Right cardiac atrium (tissue), 5 donors: ENCODE measurements at regions not wholly inside any gene's neighbourhood (a gene's known extent, or its start where the extent isn't known, plus 50 kb on each side); places are given as distances from the start of the nearest gene placed in this dataset.
A peak's percentile ranks its signal among the peaks of the same experiment; 100 is the strongest.

Experiments used
- ATAC-seq, 2 donors: fragments of 200-7000 bp; cut with Tn5 transposase; one replicate each; pipeline versions ENCODE4 v1.8.0 to v1.9.1; 2020; ENCODE audit warnings: moderate library complexity in 2 of 2, mild to moderate bottlenecking in 1 of 2
- DNase-seq, 3 donors: peaks; one replicate each; pipeline ENCODE4 v3.0.0-alpha.2; 2020
- H3K27ac ChIP-seq: one replicate; pipeline ENCODE4 v1.5.1; 2013; ENCODE audit warnings: mild to moderate bottlenecking, low read length, control low read depth, moderate library complexity
- H3K27me3 ChIP-seq: one replicate; pipeline ENCODE4 v1.6.1; 2013; ENCODE audit not compliant: control insufficient read depth, insufficient read depth
- H3K4me1 ChIP-seq: one replicate; pipeline ENCODE4 v1.6.1; 2013; ENCODE audit warnings: low read length; ENCODE audit not compliant: control insufficient read depth, insufficient read depth
- H3K4me3 ChIP-seq: one replicate; pipeline ENCODE4 v1.5.1; 2013; ENCODE audit warnings: low read length, control low read depth
- H3K9me3 ChIP-seq: one replicate; pipeline ENCODE4 v1.6.1; 2013; ENCODE audit warnings: low read length; ENCODE audit not compliant: control insufficient read depth
- WGBS: extraction: QIAGEN DNeasy Blood & Tissue Kit; methylation state at CpG from one replicate; pipeline ENCODE4 v1.1.7; 2013; 5-methylcytosine and 5-hydroxymethylcytosine counted together
- intact Hi-C, 4 donors: fragments of 100-400 bp; cut with DNase I; formaldehyde crosslinking; loops; one replicate each; pipeline versions ENCODE4 v1.11.0 to v1.14.0; 2022 to 2023
- donor health status: healthy with polysubstance abuse.
- donor health status: DM: no; HTN: yes; CAD: no.
- donor health status: DM: no; HTN: no; CAD: no.
- donor health status: DM: no; HTN: yes; CAD: no; lungs with severe emphysema.
- donor health status: DM: yes; HTN: yes; CAD: no.

- Histone ChIP-seq H3K9me3 (no peaks in the 10 kb centered on the region), H3K4me1 (no peaks in the 10 kb centered on the region), H3K27ac (peak overlapping the region; percentile 87), H3K27me3 (no peaks in the 10 kb centered on the region), H3K4me3 (peak overlapping the region; percentile 69)
- DNase-seq: peak; percentile 61 to 77 (median 62)
- 1% methylated on average over 49 of the region's 49 CpGs for WGBS
- intact Hi-C loops: no loop called here
- ATAC-seq: peak; percentile 90 to 96
Observed at GRCh38 chr6:26240157-26241032, 124.6 kb upstream of the BTN3A2 start.

- H3K4me1 ChIP-seq: no peaks in the 10 kb centered on the region
- DNase-seq (no peak), ATAC-seq (peak in 1 of 2 donors; percentile 39)
- H3K27ac ChIP-seq: no peak overlapping the region
- no peaks in the 10 kb centered on the region for H3K9me3 ChIP-seq
- intact Hi-C loops: no loop called here
- H3K4me3 ChIP-seq: peak overlapping the region; percentile 69
- no peaks in the 10 kb centered on the region for H3K27me3 ChIP-seq
- WGBS: 33% methylated on average over 38 of the region's 38 CpGs
Observed at GRCh38 chr6:26241033-26241895, 123.7 kb upstream of the BTN3A2 start.

GRCh38 chr6:26243132-26243531 is 121.9 kb upstream of the BTN3A2 start:
- Histone ChIP-seq H3K4me3 (no peak overlapping the region), H3K27ac (no peak overlapping the region), H3K4me1 (no peaks in the 10 kb centered on the region), H3K9me3 (no peaks in the 10 kb centered on the region), H3K27me3 (no peaks in the 10 kb centered on the region)
- DNase-seq (no peak), ATAC-seq (no peak)
- intact Hi-C loops: no loop called here
- 91% methylated on average over 2 of the region's 2 CpGs for WGBS

GRCh38 chr6:26243752-26244151 is 121.2 kb upstream of the BTN3A2 start:
- Histone ChIP-seq H3K27me3 (no peaks in the 10 kb centered on the region), H3K27ac (no peak overlapping the region), H3K9me3 (no peaks in the 10 kb centered on the region), H3K4me1 (no peaks in the 10 kb centered on the region), H3K4me3 (no peak overlapping the region)
- no peak for ATAC-seq
- no peak for DNase-seq
- intact Hi-C loops: no loop called here
- 78% methylated on average over 2 of the region's 2 CpGs for WGBS

GRCh38 chr6:26246058-26246457 is 118.9 kb upstream of the BTN3A2 start:
- ATAC-seq (no peak), DNase-seq (no peak)
- Histone ChIP-seq H3K4me1 (no peaks in the 10 kb centered on the region), H3K9me3 (no peaks in the 10 kb centered on the region), H3K27me3 (no peaks in the 10 kb centered on the region), H3K27ac (no peak overlapping the region), H3K4me3 (no peak overlapping the region)
- WGBS: 94% methylated on average over 7 of the region's 7 CpGs
- intact Hi-C loops: no loop called here

- WGBS: 98% methylated on average over 28 of the region's 28 CpGs
- H3K27ac ChIP-seq: no peak overlapping the region
- no peak overlapping the region for H3K4me3 ChIP-seq
- ATAC-seq (no peak), DNase-seq (peak in 1 of 3 donors; percentile 14)
- no peaks in the 10 kb centered on the region for H3K4me1 ChIP-seq
- no peaks in the 10 kb centered on the region for H3K9me3 ChIP-seq
- H3K27me3 ChIP-seq: no peaks in the 10 kb centered on the region
- intact Hi-C loops: no loop called here
Observed at GRCh38 chr6:26246553-26246952, 118.4 kb upstream of the BTN3A2 start.

GRCh38 chr6:26249707-26249956 is 115.4 kb upstream of the BTN3A2 start:
- DNase-seq (no peak), ATAC-seq (peak; percentile 8 to 49)
- Histone ChIP-seq H3K27me3 (no peaks in the 10 kb centered on the region), H3K27ac (peak overlapping the region; percentile 4), H3K4me1 (no peaks in the 10 kb centered on the region), H3K4me3 (peak overlapping the region; percentile 64), H3K9me3 (no peaks in the 10 kb centered on the region)
- intact Hi-C loops: no loop called here
- 1% methylated on average over 13 of the region's 13 CpGs for WGBS

- Histone ChIP-seq H3K4me3 (peak overlapping the region; percentile 64), H3K27ac (peak overlapping the region; percentile 4), H3K4me1 (no peaks in the 10 kb centered on the region), H3K9me3 (no peaks in the 10 kb centered on the region), H3K27me3 (no peaks in the 10 kb centered on the region)
- intact Hi-C loops: no loop called here
- DNase-seq (peak; percentile 33 to 71 (median 68)), ATAC-seq (peak; percentile 59 to 76)
- under 1% methylated on average over 43 of the region's 43 CpGs for WGBS
Observed at GRCh38 chr6:26249957-26250697, 114.9 kb upstream of the BTN3A2 start.

- peak; percentile 22 to 41 for ATAC-seq
- Histone ChIP-seq H3K4me3 (peak overlapping the region; percentile 64), H3K27me3 (no peaks in the 10 kb centered on the region), H3K27ac (no peak overlapping the region), H3K9me3 (no peaks in the 10 kb centered on the region), H3K4me1 (no peaks in the 10 kb centered on the region)
- no peak for DNase-seq
- intact Hi-C loops: no loop called here
- WGBS: 1% methylated on average over 9 of the region's 9 CpGs
Observed at GRCh38 chr6:26250698-26251044, 114.3 kb upstream of the BTN3A2 start.

- intact Hi-C loops: no loop called here
- DNase-seq: peak; percentile 38 to 69 (median 65)
- 1% methylated on average over 32 of the region's 32 CpGs for WGBS
- Histone ChIP-seq H3K9me3 (no peaks in the 10 kb centered on the region), H3K4me1 (no peaks in the 10 kb centered on the region), H3K27ac (peak overlapping the region; percentile 43), H3K27me3 (no peaks in the 10 kb centered on the region), H3K4me3 (peak overlapping the region; percentile 64)
- peak; percentile 67 to 74 for ATAC-seq
Observed at GRCh38 chr6:26251354-26252076, 113.5 kb upstream of the BTN3A2 start.
